ENCODE measurements at regions not wholly inside any gene's neighbourhood (a gene's known extent, or its start where the extent isn't known, plus 50 kb on each side); places are given as distances from the start of the nearest gene placed in this dataset.

- DNase-seq (ENCODE audit: low read depth, low spot score) = no peak
These were observed 100.1 kb upstream of the OSR1 start for GRCh38 chr2:19458427-19459003.

GRCh38 chr2:19457809-19458208 is 99.4 kb upstream of the OSR1 start:
- no peak for DNase-seq (ENCODE audit: low read depth, low spot score)

- no peak for DNase-seq (ENCODE audit: low read depth, low spot score)
These were observed 98.4 kb upstream of the OSR1 start for GRCh38 chr2:19456705-19457309.

- DNase-seq (ENCODE audit: low read depth, low spot score) = no peak
These were observed 95.7 kb upstream of the OSR1 start for GRCh38 chr2:19454125-19454524.

- DNase-seq (ENCODE audit: low read depth, low spot score) = no peak
These were observed 84.3 kb upstream of the OSR1 start for GRCh38 chr2:19442731-19443130.

GRCh38 chr2:19439081-19439480 is 80.7 kb upstream of the OSR1 start:
- no peak for DNase-seq (ENCODE audit: low read depth, low spot score)

- no peak for DNase-seq (ENCODE audit: low read depth, low spot score)
These were observed 77.4 kb upstream of the OSR1 start for GRCh38 chr2:19435815-19436214.

- no peak for DNase-seq (ENCODE audit: low read depth, low spot score)
These were observed 76.0 kb upstream of the OSR1 start for GRCh38 chr2:19434413-19434812.

GRCh38 chr2:19426941-19427340 is 68.5 kb upstream of the OSR1 start:
- DNase-seq (ENCODE audit: low read depth, low spot score) = no peak

- DNase-seq (ENCODE audit: low read depth, low spot score) = no peak
These were observed 67.7 kb upstream of the OSR1 start for GRCh38 chr2:19426144-19426543.

GRCh38 chr2:19425419-19425818 is 67.0 kb upstream of the OSR1 start:
- no peak for DNase-seq (ENCODE audit: low read depth, low spot score)

GRCh38 chr2:19419211-19419880 is 60.9 kb upstream of the OSR1 start:
- no peak for DNase-seq (ENCODE audit: low read depth, low spot score)

- no peak for DNase-seq (ENCODE audit: low read depth, low spot score)
These were observed 58.6 kb upstream of the OSR1 start for GRCh38 chr2:19416784-19417684.

- no peak for DNase-seq (ENCODE audit: low read depth, low spot score)
These were observed 57.7 kb upstream of the OSR1 start for GRCh38 chr2:19416083-19416482.

- no peak for DNase-seq (ENCODE audit: low read depth, low spot score)
These were observed 50.6 kb upstream of the OSR1 start for GRCh38 chr2:19409046-19409445.

GRCh38 chr2:19408592-19408991 is 50.2 kb upstream of the OSR1 start:
- DNase-seq (ENCODE audit: low read depth, low spot score) = no peak
